ENCODE measurements at regions not wholly inside any gene's neighbourhood (a gene's known extent, or its start where the extent isn't known, plus 50 kb on each side); places are given as distances from the start of the nearest gene placed in this dataset.

GRCh38 chr4:173909294-173909693 is 374.2 kb downstream of the FBXO8 start:
- H3K27me3 Mint-ChIP-seq (ENCODE audit: low read depth in 3 of 3), result no peaks in the 10 kb centered on the region
- no peaks in the 10 kb centered on the region for H3K4me1 Mint-ChIP-seq
- no peak for DNase-seq
- H3K9me3 Mint-ChIP-seq, result peaks cover 0 to 6% (median 3%) of the 10 kb centered on the region in 6 donors
- H3K4me3 Mint-ChIP-seq, result no peak overlapping the region
- H3K27ac Mint-ChIP-seq, result no peak overlapping the region
- H3K36me3 Mint-ChIP-seq, result no peaks in the 10 kb centered on the region

GRCh38 chr4:173899813-173900212 is 369.8 kb upstream of the HAND2 start:
- no peaks in the 10 kb centered on the region for H3K4me1 Mint-ChIP-seq
- H3K36me3 Mint-ChIP-seq, result peaks cover 0 to 4% (median 0%) of the 10 kb centered on the region in 3 donors
- H3K9me3 Mint-ChIP-seq, result peaks cover 2 to 14% (median 9%) of the 10 kb centered on the region in 6 donors
- H3K27me3 Mint-ChIP-seq (ENCODE audit: low read depth in 3 of 3), result peaks cover 0 to 2% (median 0%) of the 10 kb centered on the region in 3 donors
- no peak overlapping the region for H3K4me3 Mint-ChIP-seq
- H3K27ac Mint-ChIP-seq, result no peak overlapping the region
- no peak for DNase-seq

DNA sequence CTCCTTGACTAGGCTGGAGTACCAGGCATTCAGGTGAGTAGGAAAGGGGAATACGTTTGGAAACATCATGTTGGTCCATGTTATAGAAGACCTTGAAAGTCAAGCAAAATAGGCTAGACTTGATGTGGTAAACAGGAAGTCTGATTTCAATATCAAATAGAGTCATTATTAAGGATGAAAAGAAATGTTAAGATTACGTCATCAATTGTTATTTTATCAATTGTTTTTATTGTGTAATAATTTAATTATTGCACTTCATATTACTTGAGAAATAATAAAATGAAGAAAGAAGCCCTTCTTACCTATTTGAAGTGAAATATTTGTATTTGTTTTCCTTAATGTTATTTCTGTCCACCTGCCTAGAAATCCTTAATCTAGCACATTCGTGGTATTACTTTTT is 361.0 kb upstream of the HAND2 start:
- H3K27me3 Mint-ChIP-seq (ENCODE audit: low read depth in 3 of 3), result peaks cover 0 to under 1% (median 0%) of the 10 kb centered on the region in 3 donors
- no peaks in the 10 kb centered on the region for H3K36me3 Mint-ChIP-seq
- H3K27ac Mint-ChIP-seq, result no peak overlapping the region
- DNase-seq, result no peak
- no peaks in the 10 kb centered on the region for H3K4me1 Mint-ChIP-seq
- peaks cover 14 to 50% (median 28%) of the 10 kb centered on the region in 6 donors for H3K9me3 Mint-ChIP-seq
- no peak overlapping the region for H3K4me3 Mint-ChIP-seq

- no peak overlapping the region for H3K4me3 Mint-ChIP-seq
- H3K4me1 Mint-ChIP-seq, result no peaks in the 10 kb centered on the region
- H3K27me3 Mint-ChIP-seq (ENCODE audit: low read depth in 3 of 3), result peaks cover 0 to 5% (median 3%) of the 10 kb centered on the region in 3 donors
- no peak overlapping the region for H3K27ac Mint-ChIP-seq
- no peaks in the 10 kb centered on the region for H3K36me3 Mint-ChIP-seq
- DNase-seq, result no peak
- H3K9me3 Mint-ChIP-seq, result peaks cover 7 to 36% (median 18%) of the 10 kb centered on the region in 6 donors
These were observed 353.8 kb upstream of the HAND2 start for GRCh38 chr4:173883821-173884220.

DNA sequence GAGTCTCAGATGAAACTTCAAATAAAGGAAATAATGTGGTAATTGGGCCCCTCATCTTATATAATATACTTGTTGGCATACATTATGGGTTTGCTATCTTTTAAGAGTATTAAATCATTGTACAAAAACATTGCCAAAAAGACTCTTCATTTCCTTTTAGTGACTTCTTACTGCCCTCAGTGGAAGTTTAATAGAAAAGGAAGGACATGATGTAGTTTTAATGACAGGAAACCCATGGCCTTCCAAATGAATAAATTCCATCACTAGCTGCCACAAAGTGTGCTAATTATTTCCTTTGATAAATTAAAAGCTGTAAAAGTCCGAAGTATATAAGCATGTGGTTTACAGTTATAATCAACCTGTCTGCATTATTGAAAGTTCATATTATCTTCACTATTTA is 350.9 kb upstream of the HAND2 start:
- no peak overlapping the region for H3K4me3 Mint-ChIP-seq
- no peaks in the 10 kb centered on the region for H3K4me1 Mint-ChIP-seq
- H3K36me3 Mint-ChIP-seq, result no peaks in the 10 kb centered on the region
- DNase-seq, result no peak
- H3K9me3 Mint-ChIP-seq, result peaks cover 7 to 13% (median 9%) of the 10 kb centered on the region in 6 donors
- H3K27ac Mint-ChIP-seq, result no peak overlapping the region
- peaks cover 0 to 3% (median 3%) of the 10 kb centered on the region in 3 donors for H3K27me3 Mint-ChIP-seq (ENCODE audit: low read depth in 3 of 3)

DNA sequence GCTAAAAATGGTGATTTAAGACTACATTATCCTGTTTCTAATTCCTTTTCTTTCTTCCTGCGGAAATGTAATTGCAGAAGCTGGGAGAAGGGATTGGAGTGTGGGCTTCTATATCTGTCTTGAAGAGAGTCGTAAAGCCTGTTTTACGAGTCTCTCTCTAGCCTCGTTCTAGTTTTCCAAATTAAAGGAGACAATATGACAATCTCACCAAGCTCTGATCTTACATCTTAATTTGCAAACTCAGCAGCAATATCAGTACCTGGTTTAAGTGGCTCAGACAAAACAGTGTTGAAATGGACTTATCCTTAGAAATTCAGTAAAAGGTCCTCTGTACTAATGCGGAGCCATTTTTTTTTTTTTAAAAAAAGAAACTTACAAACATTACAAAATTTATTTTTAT is 349.5 kb upstream of the HAND2 start:
- Mint-ChIP-seq H3K27ac (no peak overlapping the region), H3K36me3 (no peaks in the 10 kb centered on the region), H3K9me3 (peaks cover 6 to 17% (median 9%) of the 10 kb centered on the region in 6 donors), H3K27me3 (ENCODE audit: low read depth in 3 of 3) (peaks cover 0 to 3% (median 3%) of the 10 kb centered on the region in 3 donors), H3K4me3 (no peak overlapping the region), H3K4me1 (no peaks in the 10 kb centered on the region)
- no peak for DNase-seq

GRCh38 chr4:173878701-173879100 is 348.7 kb upstream of the HAND2 start:
- Mint-ChIP-seq H3K9me3 (peaks cover 1 to 17% (median 8%) of the 10 kb centered on the region in 6 donors), H3K4me3 (no peak overlapping the region), H3K36me3 (no peaks in the 10 kb centered on the region), H3K27me3 (ENCODE audit: low read depth in 3 of 3) (peaks cover 0 to 3% (median 2%) of the 10 kb centered on the region in 3 donors), H3K4me1 (no peaks in the 10 kb centered on the region), H3K27ac (no peak overlapping the region)
- DNase-seq, result no peak

- DNase-seq, result no peak
- Mint-ChIP-seq H3K27me3 (ENCODE audit: low read depth in 3 of 3) (no peaks in the 10 kb centered on the region), H3K27ac (no peak overlapping the region)
These were observed 341.6 kb upstream of the HAND2 start for GRCh38 chr4:173871643-173872042.

GRCh38 chr4:173866322-173867026 is 336.4 kb upstream of the HAND2 start:
- Mint-ChIP-seq H3K9me3 (peaks cover 6 to 30% (median 13%) of the 10 kb centered on the region in 6 donors), H3K27me3 (ENCODE audit: low read depth in 3 of 3) (no peaks in the 10 kb centered on the region), H3K4me3 (no peak overlapping the region), H3K27ac (no peak overlapping the region), H3K36me3 (peaks cover 0 to 3% (median 0%) of the 10 kb centered on the region in 3 donors), H3K4me1 (no peaks in the 10 kb centered on the region)
- no peak for DNase-seq

More at GRCh38 chr4:173871643-173872042, 341.6 kb upstream of the HAND2 start:
- H3K4me1 Mint-ChIP-seq, result no peaks in the 10 kb centered on the region
- H3K4me3 Mint-ChIP-seq, result no peak overlapping the region
- peaks cover 0 to 9% (median 3%) of the 10 kb centered on the region in 6 donors for H3K9me3 Mint-ChIP-seq
- H3K36me3 Mint-ChIP-seq, result no peaks in the 10 kb centered on the region

DNA sequence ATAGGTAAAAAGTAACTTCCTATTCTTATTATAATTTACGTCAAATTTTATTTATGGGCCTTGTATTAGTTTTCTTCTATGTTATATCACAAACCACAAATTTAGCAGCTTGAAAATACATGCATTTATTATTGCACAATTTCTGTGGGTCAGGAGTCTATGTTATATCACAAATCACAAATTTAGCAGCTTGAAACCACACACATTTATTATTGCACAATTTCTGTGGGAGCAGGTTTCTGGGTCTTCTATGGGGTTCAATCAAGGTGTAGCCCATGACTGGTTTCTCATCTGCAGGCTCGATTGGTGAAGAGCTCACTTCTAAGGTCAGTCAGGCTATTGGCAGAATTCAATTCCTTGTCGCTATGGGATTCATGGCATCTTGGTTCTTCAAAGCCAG is 332.7 kb upstream of the HAND2 start:
- Mint-ChIP-seq H3K27ac (no peak overlapping the region), H3K4me3 (no peak overlapping the region), H3K9me3 (peaks cover 11 to 61% (median 20%) of the 10 kb centered on the region in 6 donors), H3K4me1 (no peaks in the 10 kb centered on the region), H3K27me3 (ENCODE audit: low read depth in 3 of 3) (no peaks in the 10 kb centered on the region), H3K36me3 (peaks cover 0 to 3% (median 0%) of the 10 kb centered on the region in 3 donors)
- no peak for DNase-seq

- DNase-seq, result no peak
- Mint-ChIP-seq H3K9me3 (peaks cover 16 to 60% (median 21%) of the 10 kb centered on the region in 6 donors), H3K27ac (no peak overlapping the region), H3K4me1 (no peaks in the 10 kb centered on the region), H3K4me3 (no peak overlapping the region), H3K36me3 (peaks cover 0 to 3% (median 0%) of the 10 kb centered on the region in 3 donors), H3K27me3 (ENCODE audit: low read depth in 3 of 3) (no peaks in the 10 kb centered on the region)
These were observed 330.1 kb upstream of the HAND2 start for GRCh38 chr4:173860094-173860493.

DNA sequence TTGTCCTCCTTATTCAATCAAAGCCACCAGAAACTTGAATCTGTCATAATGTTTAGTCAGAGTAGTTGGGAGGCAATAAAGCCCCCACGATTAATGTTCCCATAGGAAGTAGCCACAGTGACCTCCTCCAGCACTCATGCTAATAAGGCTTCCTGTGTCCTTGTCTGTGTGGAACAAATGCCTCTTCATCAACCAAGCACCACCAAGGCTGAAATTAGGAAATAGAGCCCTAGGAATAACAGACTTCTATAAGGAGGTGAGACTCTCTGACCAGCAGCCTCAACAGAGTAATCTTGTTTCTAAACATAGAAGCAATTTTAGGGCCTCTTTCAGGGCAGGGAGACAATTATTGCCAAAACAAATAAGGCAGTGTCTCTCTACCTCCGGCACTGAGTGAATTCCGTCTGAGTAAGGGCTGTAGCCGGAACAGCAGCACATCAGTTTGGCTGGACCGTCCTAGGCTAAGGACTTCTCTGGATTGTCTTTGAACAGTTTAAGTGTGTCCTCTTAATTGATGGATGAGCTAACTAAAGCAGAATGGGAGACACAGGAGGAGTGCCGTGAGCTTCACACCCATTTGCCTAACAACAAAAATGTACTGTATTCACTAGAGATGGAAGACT is 329.2 kb upstream of the HAND2 start:
- Mint-ChIP-seq H3K36me3 (no peaks in the 10 kb centered on the region), H3K9me3 (peaks cover 14 to 54% (median 16%) of the 10 kb centered on the region in 6 donors), H3K4me1 (no peaks in the 10 kb centered on the region), H3K4me3 (no peak overlapping the region), H3K27me3 (ENCODE audit: low read depth in 3 of 3) (no peaks in the 10 kb centered on the region), H3K27ac (no peak overlapping the region)
- DNase-seq, result no peak

- no peaks in the 10 kb centered on the region for H3K36me3 Mint-ChIP-seq
- H3K4me3 Mint-ChIP-seq, result no peak overlapping the region
- DNase-seq, result no peak
- H3K9me3 Mint-ChIP-seq, result peaks cover 12 to 47% (median 15%) of the 10 kb centered on the region in 6 donors
- H3K4me1 Mint-ChIP-seq, result no peaks in the 10 kb centered on the region
- no peak overlapping the region for H3K27ac Mint-ChIP-seq
- H3K27me3 Mint-ChIP-seq (ENCODE audit: low read depth in 3 of 3), result no peaks in the 10 kb centered on the region
These were observed 328.4 kb upstream of the HAND2 start for GRCh38 chr4:173858471-173858870.

DNA sequence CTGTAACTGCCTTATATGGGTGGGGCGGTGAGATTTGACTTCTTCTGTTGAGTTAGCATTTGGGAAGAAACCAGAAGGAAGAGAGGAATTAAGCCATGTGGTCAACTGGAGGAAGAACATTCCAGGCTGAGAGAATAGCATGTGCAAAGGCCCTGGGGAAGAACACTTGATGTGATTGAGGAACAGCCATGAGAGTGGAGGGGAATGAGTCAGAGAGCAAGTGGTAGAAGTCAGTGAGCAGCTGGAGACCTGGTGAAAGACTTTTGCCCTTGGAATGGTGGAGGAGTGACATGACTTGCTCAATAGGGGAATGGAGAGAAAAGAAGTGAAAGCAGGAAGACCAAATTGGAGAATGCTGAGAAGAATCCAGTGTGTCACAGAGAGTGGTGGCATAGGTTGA is 327.8 kb upstream of the HAND2 start:
- H3K4me1 Mint-ChIP-seq, result no peaks in the 10 kb centered on the region
- no peak overlapping the region for H3K4me3 Mint-ChIP-seq
- peaks cover 7 to 42% (median 14%) of the 10 kb centered on the region in 6 donors for H3K9me3 Mint-ChIP-seq
- DNase-seq, result no peak
- no peaks in the 10 kb centered on the region for H3K27me3 Mint-ChIP-seq (ENCODE audit: low read depth in 3 of 3)
- H3K36me3 Mint-ChIP-seq, result no peaks in the 10 kb centered on the region
- H3K27ac Mint-ChIP-seq, result no peak overlapping the region
